GM21825 (cell line): ENCODE measurements at regions not wholly inside any gene's neighbourhood (a gene's known extent, or its start where the extent isn't known, plus 50 kb on each side); places are given as distances from the start of the nearest gene placed in this dataset.

Source experiments
- ATAC-seq: cut with Tn5 transposase; IDR thresholded peaks from one replicate; pipeline ENCODE4 v1.9.1; 2021; ENCODE audit warnings: mild to moderate bottlenecking, moderate library complexity; ENCODE audit not compliant: unreplicated experiment

GRCh38 chr5:9861666-9862256 lies 231.6 kb upstream of the TAS2R1 start:
- ATAC-seq: no peak

- no peak for ATAC-seq
These were observed 229.7 kb upstream of the TAS2R1 start for GRCh38 chr5:9859808-9860207.

GRCh38 chr5:9858043-9858442 lies 227.9 kb upstream of the TAS2R1 start:
- ATAC-seq: no peak

- no peak for ATAC-seq
These were observed 223.2 kb upstream of the TAS2R1 start for GRCh38 chr5:9853309-9853708.

GRCh38 chr5:9852671-9853070 lies 222.5 kb upstream of the TAS2R1 start:
- no peak for ATAC-seq

GRCh38 chr5:9851458-9851857 lies 221.3 kb upstream of the TAS2R1 start:
- ATAC-seq: no peak

- no peak for ATAC-seq
These were observed 220.3 kb upstream of the TAS2R1 start for GRCh38 chr5:9850456-9850855.

- ATAC-seq: no peak
These were observed 217.5 kb upstream of the TAS2R1 start for GRCh38 chr5:9847631-9848030.

GRCh38 chr5:9845185-9845584 lies 215.0 kb upstream of the TAS2R1 start:
- no peak for ATAC-seq

GRCh38 chr5:9841516-9842170 lies 211.5 kb upstream of the TAS2R1 start:
- ATAC-seq: no peak

- no peak for ATAC-seq
These were observed 208.8 kb upstream of the TAS2R1 start for GRCh38 chr5:9838916-9839315.

GRCh38 chr5:9834871-9835770 lies 205.0 kb upstream of the TAS2R1 start:
- no peak for ATAC-seq

- no peak for ATAC-seq
These were observed 203.7 kb upstream of the TAS2R1 start for GRCh38 chr5:9833871-9834270.

GRCh38 chr5:9832921-9833320 lies 202.8 kb upstream of the TAS2R1 start:
- no peak for ATAC-seq

GRCh38 chr5:9831823-9832222 lies 201.7 kb upstream of the TAS2R1 start:
- no peak for ATAC-seq

GRCh38 chr5:9830184-9830583 lies 200.0 kb upstream of the TAS2R1 start:
- no peak for ATAC-seq

- ATAC-seq: no peak
These were observed 199.5 kb upstream of the TAS2R1 start for GRCh38 chr5:9829621-9830020.

- ATAC-seq: no peak
These were observed 190.7 kb upstream of the TAS2R1 start for GRCh38 chr5:9820691-9821449.

- no peak for ATAC-seq
These were observed 188.2 kb upstream of the TAS2R1 start for GRCh38 chr5:9818340-9818845.

- no peak for ATAC-seq
These were observed 187.7 kb upstream of the TAS2R1 start for GRCh38 chr5:9817819-9818218.

GRCh38 chr5:9815051-9815450 lies 184.9 kb upstream of the TAS2R1 start:
- no peak for ATAC-seq
